Cardiac muscle cell (in vitro differentiated cells and primary cell): ENCODE measurements at regions not wholly inside any gene's neighbourhood (a gene's known extent, or its start where the extent isn't known, plus 50 kb on each side); places are given as distances from the start of the nearest gene placed in this dataset.

ENCODE experiments used
- DNase-seq, 2 donors: peaks; one replicate each; pipeline versions ENCODE4 v3.0.0 to v3.0.0-alpha.2; 2010 to 2017; ENCODE audit warnings: low read depth in 1 of 2, low spot score in 1 of 2
- H3K27ac ChIP-seq: fragments of 200-600 bp; sonication (generic); 2 replicates; pipeline ENCODE4 v1.5.1; 2016
- H3K27me3 ChIP-seq: fragments of 200-600 bp; sonication (generic); 2 replicates; pipeline ENCODE4 v1.6.0; 2016; ENCODE audit warnings: control low read depth
- H3K36me3 ChIP-seq: fragments of 200-600 bp; sonication (generic); 2 replicates; pipeline ENCODE4 v1.5.1; 2016; ENCODE audit warnings: control low read depth
- H3K4me1 ChIP-seq: fragments of 200-600 bp; sonication (generic); 2 replicates; pipeline ENCODE4 v1.8.1; 2017; ENCODE audit warnings: low read depth, mild to moderate bottlenecking, mixed run types
- H3K4me3 ChIP-seq: fragments of 200-600 bp; sonication (generic); 2 replicates; pipeline ENCODE4 v1.5.1; 2016; ENCODE audit warnings: mild to moderate bottlenecking
- H3K9me3 ChIP-seq: fragments of 200-600 bp; sonication (generic); 2 replicates; pipeline ENCODE4 v1.5.1; 2017; ENCODE audit warnings: low read depth, mild to moderate bottlenecking, control low read depth
- TF ChIP-seq, protein P1 (sequence below): IDR thresholded peaks from 2 replicates; pipeline ENCODE4 v1.5.1; 2012; ENCODE audit warnings: low read depth, mild to moderate bottlenecking, low read length

DNA sequence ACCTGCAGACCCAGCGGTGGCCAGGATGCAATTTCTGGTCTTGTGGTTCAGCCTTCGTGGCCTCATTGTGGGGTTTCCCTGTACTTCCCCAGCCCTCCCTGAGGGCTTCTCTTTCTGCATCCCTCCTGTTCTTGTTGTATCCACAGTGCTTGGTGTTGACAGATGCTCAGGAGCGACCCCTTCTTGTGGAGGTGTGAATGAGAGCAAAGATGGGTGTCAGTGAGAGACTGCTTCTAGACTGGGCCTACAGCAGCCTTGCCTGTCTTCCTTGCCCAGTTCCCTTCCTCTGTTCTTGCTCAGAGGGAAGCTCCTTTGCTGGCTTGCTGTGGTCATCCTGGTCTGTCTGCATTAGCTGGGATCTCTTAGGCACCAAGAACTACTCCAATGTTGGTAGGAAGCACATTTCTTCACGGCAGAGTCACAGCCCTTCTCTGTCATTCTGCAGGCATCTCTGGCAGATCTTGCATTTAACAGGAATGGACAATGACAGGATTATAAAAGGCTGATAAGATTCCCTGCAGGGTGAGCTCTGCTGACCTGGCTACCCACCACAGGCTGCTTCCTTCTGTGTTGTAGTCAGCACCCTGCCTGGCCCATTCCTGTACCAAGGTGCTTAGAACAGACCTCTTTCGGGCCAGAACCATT, 317.8 kb upstream of the C2CD4B start:
- peaks cover 28% of the 10 kb centered on the region for H3K4me1 ChIP-seq
- H3K4me3 ChIP-seq: no peak overlapping the region
- DNase-seq: peak; percentile 46 to 76
- TF ChIP-seq, protein P1, sequence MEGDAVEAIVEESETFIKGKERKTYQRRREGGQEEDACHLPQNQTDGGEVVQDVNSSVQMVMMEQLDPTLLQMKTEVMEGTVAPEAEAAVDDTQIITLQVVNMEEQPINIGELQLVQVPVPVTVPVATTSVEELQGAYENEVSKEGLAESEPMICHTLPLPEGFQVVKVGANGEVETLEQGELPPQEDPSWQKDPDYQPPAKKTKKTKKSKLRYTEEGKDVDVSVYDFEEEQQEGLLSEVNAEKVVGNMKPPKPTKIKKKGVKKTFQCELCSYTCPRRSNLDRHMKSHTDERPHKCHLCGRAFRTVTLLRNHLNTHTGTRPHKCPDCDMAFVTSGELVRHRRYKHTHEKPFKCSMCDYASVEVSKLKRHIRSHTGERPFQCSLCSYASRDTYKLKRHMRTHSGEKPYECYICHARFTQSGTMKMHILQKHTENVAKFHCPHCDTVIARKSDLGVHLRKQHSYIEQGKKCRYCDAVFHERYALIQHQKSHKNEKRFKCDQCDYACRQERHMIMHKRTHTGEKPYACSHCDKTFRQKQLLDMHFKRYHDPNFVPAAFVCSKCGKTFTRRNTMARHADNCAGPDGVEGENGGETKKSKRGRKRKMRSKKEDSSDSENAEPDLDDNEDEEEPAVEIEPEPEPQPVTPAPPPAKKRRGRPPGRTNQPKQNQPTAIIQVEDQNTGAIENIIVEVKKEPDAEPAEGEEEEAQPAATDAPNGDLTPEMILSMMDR: peak; percentile 36
- H3K9me3 ChIP-seq: no peaks in the 10 kb centered on the region
- H3K27me3 ChIP-seq: no peaks in the 10 kb centered on the region
- H3K27ac ChIP-seq: no peak overlapping the region
- H3K36me3 ChIP-seq: no peaks in the 10 kb centered on the region

DNA sequence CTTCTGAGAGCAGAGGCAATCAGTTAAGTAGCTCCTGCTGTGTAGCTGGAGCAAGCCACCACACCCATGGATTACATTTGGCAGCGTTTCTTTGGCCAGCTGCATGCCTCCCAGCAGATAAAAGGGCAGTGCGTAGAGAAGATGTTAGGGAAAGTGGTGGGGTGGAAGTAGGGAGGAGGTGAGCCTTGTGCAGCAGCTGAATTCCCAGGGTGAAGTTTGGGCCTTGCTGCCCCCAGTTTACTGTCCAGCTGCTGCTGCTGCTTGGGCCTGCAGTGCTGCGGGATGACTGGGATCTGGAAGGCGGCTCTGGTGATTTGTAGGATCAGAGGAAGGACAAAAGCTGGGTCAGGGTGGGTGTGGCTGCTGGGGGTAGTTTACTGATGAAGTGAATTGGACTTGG, 318.7 kb upstream of the C2CD4B start:
- TF ChIP-seq, protein P1: no peak
- DNase-seq: peak in 1 of 2 donors; percentile 61
- Histone ChIP-seq H3K27me3 (no peaks in the 10 kb centered on the region), H3K4me1 (peaks cover 24% of the 10 kb centered on the region), H3K27ac (no peak overlapping the region), H3K36me3 (no peaks in the 10 kb centered on the region), H3K4me3 (no peak overlapping the region), H3K9me3 (no peaks in the 10 kb centered on the region)

DNA sequence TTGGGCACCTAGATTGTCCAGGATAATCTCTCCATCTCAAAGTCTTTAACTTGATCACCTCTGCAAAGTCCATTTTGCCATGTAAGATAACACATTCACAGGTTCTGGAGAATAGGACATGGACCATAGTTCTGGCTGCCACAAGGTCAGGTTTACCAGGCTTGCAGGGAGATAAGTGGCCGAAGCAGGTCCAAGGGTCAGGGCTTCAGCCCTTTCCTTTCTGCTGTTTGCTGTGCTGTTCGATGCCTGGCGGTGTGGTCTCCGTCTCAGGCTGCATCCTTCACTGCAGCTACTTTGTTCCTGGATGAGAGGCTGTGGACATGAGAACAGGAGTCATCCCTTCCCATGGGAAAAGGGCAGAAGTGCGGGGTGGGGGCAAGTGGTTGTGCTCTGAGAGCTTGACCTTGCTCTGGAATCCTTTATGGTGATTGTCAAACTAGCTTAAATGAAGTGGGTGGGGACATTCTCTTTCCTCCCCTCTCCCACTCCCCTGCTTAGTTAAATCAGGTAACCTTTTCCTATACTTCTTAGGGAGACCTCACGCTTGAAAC, 320.2 kb upstream of the C2CD4B start:
- DNase-seq: peak in 1 of 2 donors; percentile 73
- Histone ChIP-seq H3K27me3 (no peaks in the 10 kb centered on the region), H3K4me1 (peaks cover 24% of the 10 kb centered on the region), H3K9me3 (no peaks in the 10 kb centered on the region), H3K4me3 (no peak overlapping the region), H3K27ac (no peak overlapping the region), H3K36me3 (no peaks in the 10 kb centered on the region)
- TF ChIP-seq, protein P1: no peak

DNA sequence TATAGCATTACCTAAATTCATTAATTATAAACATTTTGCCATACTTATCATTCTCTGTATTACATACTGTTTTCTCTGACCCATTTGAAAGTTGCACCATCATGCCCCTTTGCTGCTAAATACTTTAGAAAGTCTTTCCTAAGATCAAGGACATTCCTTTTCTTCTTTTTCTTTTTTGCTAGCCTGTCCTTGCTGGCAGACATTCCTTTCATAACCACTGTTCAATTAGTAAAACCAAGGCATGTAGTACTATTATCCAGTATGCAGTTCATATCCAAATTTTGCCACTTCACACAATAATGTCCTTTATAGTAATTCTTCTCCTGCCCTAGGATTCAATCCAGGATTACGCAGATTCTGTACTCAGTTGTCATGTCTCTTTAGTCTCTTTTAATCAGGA, 321.0 kb upstream of the C2CD4B start:
- Histone ChIP-seq H3K27ac (no peak overlapping the region), H3K36me3 (no peaks in the 10 kb centered on the region), H3K4me3 (no peak overlapping the region), H3K9me3 (no peaks in the 10 kb centered on the region), H3K4me1 (peaks cover 24% of the 10 kb centered on the region), H3K27me3 (no peaks in the 10 kb centered on the region)
- TF ChIP-seq, protein P1: no peak
- peak in 1 of 2 donors; percentile 46 for DNase-seq

DNA sequence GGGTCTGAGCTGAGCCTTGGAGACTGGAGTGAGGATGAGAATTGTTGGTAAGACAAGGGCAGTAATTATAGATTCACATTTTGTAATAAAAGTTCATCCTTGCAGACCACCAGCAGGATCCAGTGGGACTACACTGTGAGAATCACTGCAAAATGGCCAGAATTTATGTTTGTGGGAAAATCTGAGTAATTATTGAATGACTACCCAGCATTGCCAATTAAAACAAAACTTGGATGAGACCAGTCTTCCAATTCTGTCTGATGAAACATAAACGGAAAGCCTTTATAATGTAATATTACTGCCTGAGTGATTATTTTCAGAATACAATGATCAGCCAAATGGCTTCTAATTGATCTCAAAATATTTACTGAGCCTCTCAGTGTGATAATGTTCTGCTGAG, 323.3 kb upstream of the C2CD4B start:
- no peaks in the 10 kb centered on the region for H3K36me3 ChIP-seq
- no peak overlapping the region for H3K27ac ChIP-seq
- TF ChIP-seq, protein P1: no peak
- H3K4me3 ChIP-seq: no peak overlapping the region
- H3K9me3 ChIP-seq: no peaks in the 10 kb centered on the region
- no peaks in the 10 kb centered on the region for H3K27me3 ChIP-seq
- no peak for DNase-seq
- H3K4me1 ChIP-seq: peaks cover 26% of the 10 kb centered on the region
